ENCODE measurements at regions not wholly inside any gene's neighbourhood (a gene's known extent, or its start where the extent isn't known, plus 50 kb on each side); places are given as distances from the start of the nearest gene placed in this dataset.

DNA sequence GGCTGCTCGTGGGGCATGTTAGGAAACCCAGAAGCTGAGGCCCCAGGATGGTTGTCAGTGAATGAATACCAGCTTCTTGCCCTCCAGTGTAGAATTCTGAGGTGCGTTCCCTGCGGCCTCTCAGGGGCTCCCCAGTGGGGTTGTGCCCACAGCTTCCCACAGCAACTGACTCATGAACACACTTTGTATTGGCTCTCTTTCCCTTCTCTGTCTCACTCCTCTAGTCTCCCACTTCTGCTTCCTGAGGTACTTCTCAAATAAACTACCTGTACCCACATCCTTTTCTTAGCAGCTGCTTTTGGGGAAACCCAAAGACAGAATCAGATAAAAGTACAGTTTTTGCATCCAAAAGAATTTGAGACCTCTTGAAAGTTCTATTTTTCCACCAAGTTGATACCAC is 107.7 kb upstream of the JAG1 start:
- Histone ChIP-seq H3K36me3 (no peaks in the 10 kb centered on the region), H3K27me3 (no peaks in the 10 kb centered on the region), H3K4me1 (ENCODE audit: control insufficient read depth in 1 of 2, insufficient read depth in 1 of 2, low read depth in 1 of 2, low read length in 1 of 2) (peaks cover 16 to 18% of the 10 kb centered on the region in 2 experiments), H3K9me3 (no peaks in the 10 kb centered on the region), H3K27ac (peak overlapping the region; percentile 30), H3K4me3 (ENCODE audit: low read depth in 1 of 2, low read length in 1 of 2) (no peak overlapping the region)
- no peak for TF ChIP-seq CTCF (IDR thresholded peaks at IDR 0.05)

GRCh38 chr20:10783707-10784553 is 110.1 kb upstream of the JAG1 start:
- no peak for TF ChIP-seq CTCF (IDR thresholded peaks at IDR 0.05)
- Histone ChIP-seq H3K27ac (peak overlapping the region; percentile 32), H3K27me3 (no peaks in the 10 kb centered on the region), H3K36me3 (no peaks in the 10 kb centered on the region), H3K9me3 (no peaks in the 10 kb centered on the region), H3K4me3 (ENCODE audit: low read depth in 1 of 2, low read length in 1 of 2) (peak overlapping the region in 1 of 2 experiments; percentile 16), H3K4me1 (ENCODE audit: control insufficient read depth in 1 of 2, insufficient read depth in 1 of 2, low read depth in 1 of 2, low read length in 1 of 2) (peaks cover 18 to 19% of the 10 kb centered on the region in 2 experiments)

DNA sequence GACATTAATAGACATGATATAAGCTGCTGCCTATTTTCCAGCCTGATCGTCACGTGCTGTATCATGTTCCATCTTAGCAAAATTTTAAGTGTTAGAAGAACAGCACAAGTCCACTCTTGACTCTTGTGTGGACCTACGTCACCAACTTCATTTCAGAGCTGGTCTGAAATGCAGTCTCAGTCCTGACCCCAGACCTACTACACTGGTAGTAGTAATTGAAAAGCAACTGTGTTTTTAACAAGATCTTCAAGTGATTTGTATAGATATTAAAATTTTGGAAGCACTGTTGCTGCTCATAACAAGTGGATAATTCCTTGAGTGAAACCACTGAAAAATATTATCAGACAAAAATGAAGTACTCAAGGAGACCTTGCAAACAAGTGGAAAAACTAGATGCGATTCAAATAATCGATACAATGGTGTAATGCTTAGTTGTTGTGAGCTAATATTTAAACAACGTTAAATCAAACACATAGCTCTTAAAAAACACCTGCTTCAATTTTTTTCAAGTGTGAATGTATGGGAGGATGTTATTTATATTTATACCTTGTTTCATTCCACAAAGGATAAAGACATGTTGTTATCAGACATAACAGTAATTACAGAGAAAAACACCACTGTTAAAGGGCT is 110.9 kb upstream of the JAG1 start:
- peaks cover 26 to 27% of the 10 kb centered on the region in 2 experiments for H3K4me1 ChIP-seq (ENCODE audit: control insufficient read depth in 1 of 2, insufficient read depth in 1 of 2, low read depth in 1 of 2, low read length in 1 of 2)
- no peaks in the 10 kb centered on the region for H3K27me3 ChIP-seq
- no peak overlapping the region for H3K4me3 ChIP-seq (ENCODE audit: low read depth in 1 of 2, low read length in 1 of 2)
- H3K27ac ChIP-seq = peak overlapping the region; percentile 32
- H3K36me3 ChIP-seq = no peaks in the 10 kb centered on the region
- no peaks in the 10 kb centered on the region for H3K9me3 ChIP-seq
- TF ChIP-seq CTCF (IDR thresholded peaks at IDR 0.05) = no peak

DNA sequence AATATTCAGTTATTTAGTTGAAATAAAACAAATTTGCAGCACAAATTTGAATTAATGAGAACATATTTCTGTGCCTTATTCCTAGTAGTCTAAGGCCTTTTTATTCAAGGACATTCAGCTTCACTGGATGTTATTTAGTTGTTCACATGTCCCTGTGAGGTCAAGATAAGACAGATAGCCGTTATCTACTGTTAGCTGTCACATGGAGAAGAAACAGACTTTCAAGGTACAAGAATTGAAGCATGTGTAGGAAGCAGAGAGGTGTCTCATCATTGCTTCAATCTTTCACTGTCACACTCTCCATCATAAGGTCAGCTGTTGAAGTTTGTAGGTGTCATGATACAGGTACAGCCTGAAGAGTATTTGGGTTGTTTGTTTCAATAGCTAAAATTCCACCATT is 112.9 kb upstream of the JAG1 start:
- no peaks in the 10 kb centered on the region for H3K9me3 ChIP-seq
- H3K27me3 ChIP-seq = no peaks in the 10 kb centered on the region
- H3K36me3 ChIP-seq = no peaks in the 10 kb centered on the region
- no peak for TF ChIP-seq CTCF (IDR thresholded peaks at IDR 0.05)
- H3K4me1 ChIP-seq (ENCODE audit: control insufficient read depth in 1 of 2, insufficient read depth in 1 of 2, low read depth in 1 of 2, low read length in 1 of 2) = peaks cover 34 to 36% of the 10 kb centered on the region in 2 experiments
- H3K4me3 ChIP-seq (ENCODE audit: low read depth in 1 of 2, low read length in 1 of 2) = no peak overlapping the region
- H3K27ac ChIP-seq = no peak overlapping the region

DNA sequence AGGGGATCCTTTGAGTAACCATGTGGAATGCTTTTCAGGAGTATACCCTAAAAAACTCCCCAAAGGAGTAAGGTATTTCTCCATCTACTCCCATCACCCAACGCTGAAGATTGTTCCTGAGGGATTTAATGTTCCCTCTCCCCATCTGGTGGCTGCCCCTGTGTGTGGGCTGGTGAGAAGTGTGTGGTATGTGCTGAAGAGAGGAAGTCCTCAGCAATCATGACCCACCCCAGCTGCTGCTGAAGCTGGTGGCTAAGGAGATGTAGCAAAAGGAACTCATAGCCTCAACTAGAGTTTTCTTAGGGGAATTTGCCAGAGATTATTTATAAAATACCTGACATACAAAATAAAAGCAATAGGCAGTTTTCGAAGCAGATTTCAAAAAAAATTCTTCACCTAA is 114.3 kb upstream of the JAG1 start:
- no peak for TF ChIP-seq CTCF (IDR thresholded peaks at IDR 0.05)
- H3K4me1 ChIP-seq (ENCODE audit: control insufficient read depth in 1 of 2, insufficient read depth in 1 of 2, low read depth in 1 of 2, low read length in 1 of 2) = peaks cover 31 to 32% of the 10 kb centered on the region in 2 experiments
- H3K4me3 ChIP-seq (ENCODE audit: low read depth in 1 of 2, low read length in 1 of 2) = no peak overlapping the region
- H3K36me3 ChIP-seq = no peaks in the 10 kb centered on the region
- H3K27me3 ChIP-seq = no peaks in the 10 kb centered on the region
- H3K9me3 ChIP-seq = no peaks in the 10 kb centered on the region
- no peak overlapping the region for H3K27ac ChIP-seq
